HPDE6-E6E7 (cell line): ENCODE measurements at regions not wholly inside any gene's neighbourhood (a gene's known extent, or its start where the extent isn't known, plus 50 kb on each side); places are given as distances from the start of the nearest gene placed in this dataset.

Experiments
- DNase-seq: peaks from one replicate; pipeline ENCODE4 v3.0.0; 2011; ENCODE audit warnings: missing footprints; ENCODE audit errors: extremely low spot score

DNA sequence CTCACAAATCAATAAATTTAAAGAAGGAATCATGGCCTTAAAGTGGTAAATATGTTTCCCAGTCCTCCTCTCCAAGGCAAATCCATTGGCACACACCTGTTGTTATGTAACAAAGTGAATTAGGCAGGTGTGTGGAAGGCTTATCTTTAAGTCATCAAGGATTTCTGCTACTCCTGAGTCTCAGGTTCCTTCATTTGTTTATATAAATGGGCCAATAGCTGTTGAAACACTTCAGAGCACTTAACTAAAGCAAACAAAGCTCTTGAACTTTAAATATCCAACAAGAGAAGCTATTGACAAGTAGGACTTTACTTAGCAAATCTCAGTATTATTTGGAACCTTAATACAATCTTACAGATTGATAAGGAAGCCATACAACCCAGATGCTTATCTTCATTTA is 99.3 kb upstream of the ESRRG start:
- DNase-seq = no peak

- no peak for DNase-seq
These were observed 97.1 kb upstream of the ESRRG start for GRCh38 chr1:216820345-216820744.

GRCh38 chr1:216818284-216818683 is 95.1 kb upstream of the ESRRG start:
- DNase-seq = no peak

GRCh38 chr1:216815260-216816131 is 92.3 kb upstream of the ESRRG start:
- no peak for DNase-seq

GRCh38 chr1:216814576-216815259 is 91.5 kb upstream of the ESRRG start:
- DNase-seq = no peak

GRCh38 chr1:216812966-216813365 is 89.7 kb upstream of the ESRRG start:
- DNase-seq = no peak

DNA sequence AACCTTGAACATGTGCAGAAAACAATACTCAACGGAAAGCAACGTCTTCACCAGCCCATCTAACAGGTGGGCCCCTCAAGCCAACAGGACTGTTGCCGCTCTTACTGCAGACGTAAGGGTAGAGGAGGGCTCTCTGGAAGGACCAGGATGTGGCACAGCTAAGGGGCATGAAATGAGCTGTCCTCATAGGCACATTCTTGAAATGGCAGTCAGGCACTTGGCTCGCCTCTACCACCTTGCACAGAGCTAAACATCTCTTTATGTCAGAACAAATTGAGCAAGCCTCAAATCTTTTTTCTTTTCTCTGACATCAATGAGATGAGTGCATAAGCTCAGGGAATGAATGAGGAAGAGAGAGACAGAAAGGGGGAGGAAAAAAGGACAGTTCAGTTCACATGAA is 86.4 kb upstream of the ESRRG start:
- DNase-seq = no peak

- no peak for DNase-seq
These were observed 84.5 kb upstream of the ESRRG start for GRCh38 chr1:216807696-216808095.

DNA sequence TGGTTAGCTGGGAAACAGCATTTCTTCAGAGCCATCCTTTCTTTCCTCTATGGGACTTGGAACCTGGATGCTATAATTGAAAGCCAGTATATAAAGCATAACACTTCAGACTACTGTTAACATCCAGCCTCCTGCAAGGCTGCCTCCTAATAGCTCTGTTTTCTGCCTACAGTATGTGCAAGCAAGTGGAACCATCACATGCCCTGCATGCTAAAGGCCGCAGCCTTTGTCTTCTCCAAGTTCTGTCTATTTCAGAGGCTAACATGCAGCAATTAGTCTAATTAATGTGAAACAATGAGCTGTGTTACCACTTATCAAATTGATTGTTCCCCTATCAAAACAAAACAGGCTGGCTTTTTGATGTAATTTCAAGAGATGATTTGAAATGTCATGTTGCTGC is 82.7 kb upstream of the ESRRG start:
- DNase-seq = no peak

- no peak for DNase-seq
These were observed 82.0 kb upstream of the ESRRG start for GRCh38 chr1:216805233-216805632.

DNA sequence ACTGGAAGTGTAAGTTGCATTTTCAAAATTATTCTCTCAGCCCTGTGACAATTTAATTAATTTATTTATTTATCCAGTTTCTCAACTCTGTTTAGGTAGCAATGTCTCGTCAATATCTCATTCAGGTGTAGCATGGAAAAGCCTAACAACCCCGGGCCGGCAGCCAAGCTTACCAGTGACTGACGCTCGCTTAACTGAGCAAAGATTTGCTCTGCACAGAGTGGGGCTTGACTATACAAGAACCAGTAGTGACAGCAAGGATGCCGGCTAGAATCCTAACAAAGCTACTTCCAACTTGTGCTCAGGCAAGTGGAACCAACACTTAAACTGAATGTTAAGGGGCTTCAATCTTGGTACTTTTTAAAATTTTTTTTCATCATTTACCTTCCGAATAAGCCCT is 80.9 kb upstream of the ESRRG start:
- no peak for DNase-seq

DNA sequence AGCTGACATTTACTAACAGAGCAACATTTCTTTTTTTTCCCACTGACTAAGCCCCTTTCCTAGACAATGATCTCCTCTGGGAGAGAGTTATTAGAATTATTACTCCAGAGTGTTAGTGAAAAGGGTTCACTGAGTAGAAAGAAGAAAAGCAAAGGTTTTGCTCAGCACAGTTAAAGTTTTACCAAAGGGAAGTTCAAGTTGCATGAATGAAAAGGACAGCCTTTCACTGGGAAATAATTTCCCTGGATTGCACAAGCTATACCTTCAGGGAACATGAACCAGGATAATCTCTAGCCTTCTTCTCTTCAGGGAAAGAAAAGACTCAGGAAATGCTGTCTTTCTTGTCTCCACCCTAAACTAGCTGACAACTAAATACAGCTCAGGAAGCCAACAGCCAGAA is 71.4 kb upstream of the ESRRG start:
- DNase-seq = no peak

DNA sequence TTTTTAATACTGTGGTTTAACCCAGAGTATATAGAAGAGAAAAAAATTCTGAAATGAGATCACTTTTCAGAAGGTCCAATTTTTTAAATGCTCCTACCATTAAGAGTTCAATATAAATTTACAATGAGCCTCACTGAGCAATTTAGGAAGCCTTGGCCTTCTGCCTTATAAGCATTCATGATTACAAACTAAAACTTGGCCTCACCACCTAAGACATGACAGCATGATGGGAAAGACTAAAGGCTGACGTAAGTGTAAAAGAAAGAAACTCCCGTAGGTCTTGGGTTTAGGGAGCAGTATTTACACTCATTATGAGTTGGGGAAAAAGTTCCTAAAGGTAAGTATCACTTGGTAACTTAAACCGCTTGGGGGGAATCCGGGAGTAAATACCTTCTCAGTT is 70.7 kb upstream of the ESRRG start:
- no peak for DNase-seq

GRCh38 chr1:216793303-216793702 is 70.1 kb upstream of the ESRRG start:
- DNase-seq = no peak

GRCh38 chr1:216788671-216789070 is 65.4 kb upstream of the ESRRG start:
- DNase-seq = no peak

DNA sequence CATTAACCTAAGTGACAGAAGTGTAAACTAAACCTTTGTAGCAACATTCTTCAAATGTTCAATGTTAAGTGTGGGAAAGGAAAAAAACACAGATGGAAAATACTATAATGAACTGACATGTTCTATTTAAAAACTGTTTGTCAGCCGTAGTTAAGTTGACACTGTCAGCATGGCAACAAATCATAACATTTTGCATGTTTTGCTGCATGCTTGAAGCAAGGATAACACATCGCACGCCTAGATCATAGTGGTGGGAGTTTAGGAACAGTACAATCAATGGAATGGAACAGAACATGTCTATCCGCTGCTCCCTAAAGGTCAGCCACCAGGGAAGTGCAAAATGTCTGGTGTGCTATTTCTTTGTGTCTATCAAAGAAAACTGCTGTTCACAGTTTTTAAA is 62.5 kb upstream of the ESRRG start:
- DNase-seq = no peak

- DNase-seq = no peak
These were observed 62.0 kb upstream of the ESRRG start for GRCh38 chr1:216785221-216785620.

- DNase-seq = no peak
These were observed 56.5 kb upstream of the ESRRG start for GRCh38 chr1:216779686-216780085.

- DNase-seq = no peak
These were observed 55.5 kb upstream of the ESRRG start for GRCh38 chr1:216778737-216779136.

- DNase-seq = no peak
These were observed 53.9 kb upstream of the ESRRG start for GRCh38 chr1:216777148-216777547.
